WERI-Rb-1 (cell line): ENCODE measurements at regions not wholly inside any gene's neighbourhood (a gene's known extent, or its start where the extent isn't known, plus 50 kb on each side); places are given as distances from the start of the nearest gene placed in this dataset.

Experiments
- DNase-seq: peaks from one replicate; pipeline ENCODE4 v3.0.0-alpha.2; 2020
- H3K27ac ChIP-seq: fragments of 250-450 bp; sonication (Bioruptor Pico); 2 replicates; pipeline ENCODE4 v1.5.1; 2020; ENCODE audit warnings: mild to moderate bottlenecking, moderate library complexity
- H3K27me3 ChIP-seq: fragments of 250-450 bp; sonication (Bioruptor Pico); 2 replicates; pipeline ENCODE4 v1.5.1; 2021; ENCODE audit warnings: mild to moderate bottlenecking, low read depth, moderate library complexity; ENCODE audit not compliant: insufficient read depth, severe bottlenecking
- H3K36me3 ChIP-seq: fragments of 250-450 bp; sonication (Bioruptor Pico); 2 replicates; pipeline ENCODE4 v1.5.1; 2020; ENCODE audit warnings: mild to moderate bottlenecking, moderate library complexity
- H3K4me3 ChIP-seq: 2 replicates; pipeline ENCODE4 v1.5.1; 2011; ENCODE audit warnings: low read depth, mild to moderate bottlenecking, control low read depth, low read length
- H3K9me3 ChIP-seq: fragments of 250-450 bp; sonication (Bioruptor Pico); 2 replicates; pipeline ENCODE4 v1.5.1; 2021; ENCODE audit warnings: mild to moderate bottlenecking, moderate library complexity; ENCODE audit not compliant: severe bottlenecking
- TF ChIP-seq, protein P1 (sequence below): IDR thresholded peaks from 2 replicates; pipeline ENCODE4 v1.5.1; 2011; ENCODE audit warnings: low read depth, mild to moderate bottlenecking, control low read depth, inconsistent platforms, low read length

DNA sequence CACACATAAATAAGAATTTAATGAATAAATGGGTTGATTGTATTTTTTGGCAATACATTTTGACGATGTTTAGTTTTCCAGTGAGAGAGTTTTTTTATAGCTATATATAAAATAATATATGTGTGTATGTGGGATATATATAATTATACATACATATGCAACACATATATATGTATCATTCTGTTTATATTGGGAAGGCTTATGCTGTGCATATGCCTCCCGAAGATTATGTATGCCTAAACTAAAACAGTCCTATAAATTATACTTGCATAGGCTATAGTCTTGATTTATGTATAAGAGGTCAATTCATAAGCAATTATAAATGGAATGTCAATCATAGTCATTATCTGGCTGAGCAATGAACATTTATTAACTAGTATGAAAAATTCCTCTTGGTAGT is 151.3 kb upstream of the HMHB1 start:
- DNase-seq: no peak
- H3K9me3 ChIP-seq: no peaks in the 10 kb centered on the region

DNA sequence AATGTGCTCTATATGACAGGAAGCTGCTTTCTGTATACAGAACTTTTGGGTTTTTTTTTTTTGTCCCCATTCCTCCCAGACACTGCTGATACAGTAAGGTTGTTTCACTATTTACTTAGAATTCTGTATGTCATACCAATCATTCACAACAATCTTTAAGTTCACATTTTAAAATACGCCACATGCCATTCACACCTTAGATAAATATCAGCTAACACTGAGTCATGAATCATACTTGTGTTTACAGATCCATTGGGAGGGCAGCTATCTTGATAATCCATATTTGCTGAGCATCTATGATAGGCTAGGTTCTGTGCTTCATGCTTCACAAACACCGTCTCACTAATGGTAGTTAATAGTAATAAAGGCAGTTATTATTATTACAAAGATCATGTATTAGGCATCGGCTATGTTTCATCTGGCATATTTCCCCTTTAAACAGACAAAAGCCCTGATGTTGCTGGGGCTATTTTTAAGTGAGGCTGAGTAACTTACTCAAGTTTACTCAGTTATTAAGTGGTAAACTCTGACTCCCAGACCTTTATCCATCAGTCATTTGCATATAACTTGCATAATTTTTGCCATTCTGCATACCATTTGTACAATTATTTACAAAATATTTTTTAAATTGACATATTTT is 152.2 kb upstream of the HMHB1 start:
- TF ChIP-seq, protein P1, sequence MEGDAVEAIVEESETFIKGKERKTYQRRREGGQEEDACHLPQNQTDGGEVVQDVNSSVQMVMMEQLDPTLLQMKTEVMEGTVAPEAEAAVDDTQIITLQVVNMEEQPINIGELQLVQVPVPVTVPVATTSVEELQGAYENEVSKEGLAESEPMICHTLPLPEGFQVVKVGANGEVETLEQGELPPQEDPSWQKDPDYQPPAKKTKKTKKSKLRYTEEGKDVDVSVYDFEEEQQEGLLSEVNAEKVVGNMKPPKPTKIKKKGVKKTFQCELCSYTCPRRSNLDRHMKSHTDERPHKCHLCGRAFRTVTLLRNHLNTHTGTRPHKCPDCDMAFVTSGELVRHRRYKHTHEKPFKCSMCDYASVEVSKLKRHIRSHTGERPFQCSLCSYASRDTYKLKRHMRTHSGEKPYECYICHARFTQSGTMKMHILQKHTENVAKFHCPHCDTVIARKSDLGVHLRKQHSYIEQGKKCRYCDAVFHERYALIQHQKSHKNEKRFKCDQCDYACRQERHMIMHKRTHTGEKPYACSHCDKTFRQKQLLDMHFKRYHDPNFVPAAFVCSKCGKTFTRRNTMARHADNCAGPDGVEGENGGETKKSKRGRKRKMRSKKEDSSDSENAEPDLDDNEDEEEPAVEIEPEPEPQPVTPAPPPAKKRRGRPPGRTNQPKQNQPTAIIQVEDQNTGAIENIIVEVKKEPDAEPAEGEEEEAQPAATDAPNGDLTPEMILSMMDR: no peak
- DNase-seq: no peak
- no peaks in the 10 kb centered on the region for H3K9me3 ChIP-seq
- H3K27ac ChIP-seq: no peak overlapping the region
- H3K4me3 ChIP-seq: no peak overlapping the region
- no peaks in the 10 kb centered on the region for H3K36me3 ChIP-seq
- no peaks in the 10 kb centered on the region for H3K27me3 ChIP-seq

More for the DNA sequence above, 151.3 kb upstream of the HMHB1 start:
- TF ChIP-seq, protein P1: no peak
- H3K27ac ChIP-seq: no peak overlapping the region
- H3K4me3 ChIP-seq: no peak overlapping the region
- no peaks in the 10 kb centered on the region for H3K36me3 ChIP-seq
- no peaks in the 10 kb centered on the region for H3K27me3 ChIP-seq

DNA sequence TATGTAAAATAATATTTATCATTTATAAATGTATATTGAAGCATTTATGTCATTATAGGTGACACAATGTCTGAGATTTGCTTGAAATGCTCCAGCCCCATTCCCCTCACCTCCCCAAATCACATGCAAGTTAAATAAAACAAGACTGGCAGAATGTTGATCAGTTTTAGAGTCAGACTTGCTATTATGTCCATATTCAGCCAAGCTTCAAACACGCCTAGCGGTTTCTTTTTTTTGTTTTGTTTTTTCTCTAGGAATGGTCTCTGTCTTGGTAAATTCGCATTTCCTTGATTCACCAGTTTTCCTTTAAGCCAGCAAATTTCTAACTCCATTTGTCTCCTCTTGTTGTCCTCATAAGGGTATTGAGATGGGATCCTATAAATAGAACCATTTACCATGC is 153.0 kb upstream of the HMHB1 start:
- no peak for DNase-seq
- no peak overlapping the region for H3K27ac ChIP-seq
- H3K9me3 ChIP-seq: no peaks in the 10 kb centered on the region
- TF ChIP-seq, protein P1: no peak
- no peak overlapping the region for H3K4me3 ChIP-seq
- H3K36me3 ChIP-seq: no peaks in the 10 kb centered on the region
- H3K27me3 ChIP-seq: no peaks in the 10 kb centered on the region

DNA sequence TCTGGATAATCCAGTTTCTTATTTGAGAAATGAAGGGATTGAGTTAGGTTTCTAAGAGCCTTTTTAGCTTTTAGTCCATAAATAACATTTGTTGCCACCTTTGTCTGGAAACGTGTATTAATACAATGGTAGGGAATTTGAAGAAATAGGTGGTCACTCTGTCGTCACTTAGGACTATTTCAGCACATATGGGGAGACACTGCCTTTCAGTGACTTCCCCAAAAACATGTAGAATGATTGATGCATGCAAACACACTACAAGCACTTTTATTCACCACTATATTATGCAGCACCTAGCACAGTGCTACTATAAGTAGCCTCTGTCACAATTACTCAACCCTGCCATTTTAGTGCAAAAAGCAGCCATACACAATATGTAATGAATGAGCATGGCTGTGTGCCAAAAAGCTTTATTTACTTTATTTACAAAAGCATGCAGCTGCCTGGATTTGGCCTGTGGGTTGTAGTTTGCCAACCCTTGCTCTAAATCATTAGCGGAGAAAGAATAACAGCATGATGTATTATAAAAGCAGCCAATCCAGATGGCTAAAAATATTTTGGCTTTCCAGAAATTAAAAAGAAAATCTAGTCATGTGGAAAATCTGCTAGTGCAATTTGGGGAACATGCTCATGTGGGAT is 154.2 kb upstream of the HMHB1 start:
- Histone ChIP-seq H3K4me3 (no peak overlapping the region), H3K27me3 (no peaks in the 10 kb centered on the region), H3K27ac (no peak overlapping the region), H3K36me3 (no peaks in the 10 kb centered on the region), H3K9me3 (no peaks in the 10 kb centered on the region)
- no peak for DNase-seq
- TF ChIP-seq, protein P1: no peak

DNA sequence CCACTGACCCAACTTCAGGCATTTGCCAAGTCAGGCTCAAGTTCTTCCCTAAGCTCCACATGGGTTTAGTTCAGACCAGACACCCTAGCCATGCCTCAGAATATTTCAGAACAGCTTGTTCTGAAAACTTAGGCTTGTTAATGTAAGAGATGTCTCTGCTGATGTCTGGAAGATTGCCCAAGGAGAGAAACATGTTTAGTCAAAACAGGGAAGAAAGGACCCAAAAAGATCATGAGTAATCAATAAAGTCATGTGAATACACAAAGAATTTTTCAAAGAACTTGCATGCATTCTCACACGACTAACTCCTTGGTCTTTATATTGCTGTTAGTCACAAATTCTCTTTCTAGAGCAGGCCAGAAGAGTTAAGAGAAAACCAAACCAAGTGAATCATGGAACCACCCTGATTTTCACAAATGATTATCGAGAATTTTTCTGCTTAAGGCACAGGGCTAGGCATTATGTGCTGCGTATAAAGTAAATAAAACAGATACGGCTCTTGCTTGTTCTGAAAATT is 158.1 kb upstream of the HMHB1 start:
- Histone ChIP-seq H3K27ac (no peak overlapping the region), H3K9me3 (no peaks in the 10 kb centered on the region), H3K36me3 (no peaks in the 10 kb centered on the region), H3K27me3 (no peaks in the 10 kb centered on the region), H3K4me3 (no peak overlapping the region)
- TF ChIP-seq, protein P1: no peak
- DNase-seq: no peak
